Muscle of leg (tissue), 3 donors: ENCODE measurements at regions not wholly inside any gene's neighbourhood (a gene's known extent, or its start where the extent isn't known, plus 50 kb on each side); places are given as distances from the start of the nearest gene placed in this dataset.

ENCODE experiments used
- DNase-seq: peaks from one replicate; pipeline ENCODE4 v3.0.0; 2013
- H3K27ac ChIP-seq: one replicate; pipeline ENCODE4 v1.5.1; 2013; ENCODE audit warnings: mild to moderate bottlenecking, low read length, control low read depth
- H3K27me3 ChIP-seq: one replicate; pipeline ENCODE4 v1.6.1; 2013; ENCODE audit warnings: low read length; ENCODE audit not compliant: control insufficient read depth, insufficient read depth
- H3K36me3 ChIP-seq: one replicate; pipeline ENCODE4 v1.6.1; 2013; ENCODE audit warnings: low read length; ENCODE audit not compliant: control insufficient read depth, insufficient read depth
- H3K4me1 ChIP-seq: one replicate; pipeline ENCODE4 v1.6.1; 2013; ENCODE audit warnings: low read length; ENCODE audit not compliant: control insufficient read depth, insufficient read depth
- H3K4me3 ChIP-seq: one replicate; pipeline ENCODE4 v1.5.1; 2013; ENCODE audit warnings: low read length, control low read depth
- H3K9me3 ChIP-seq: replicated peaks from 2 replicates; pipeline ENCODE4 v1.6.1; 2013; ENCODE audit warnings: low read depth, low read length; ENCODE audit not compliant: control insufficient read depth
- WGBS: methylation state at CpG from one replicate; pipeline ENCODE4 v1.1.5; 2013; ENCODE audit warnings: missing lambda C conversion rate; ENCODE audit not compliant: insufficient coverage; 5-methylcytosine and 5-hydroxymethylcytosine counted together

DNA sequence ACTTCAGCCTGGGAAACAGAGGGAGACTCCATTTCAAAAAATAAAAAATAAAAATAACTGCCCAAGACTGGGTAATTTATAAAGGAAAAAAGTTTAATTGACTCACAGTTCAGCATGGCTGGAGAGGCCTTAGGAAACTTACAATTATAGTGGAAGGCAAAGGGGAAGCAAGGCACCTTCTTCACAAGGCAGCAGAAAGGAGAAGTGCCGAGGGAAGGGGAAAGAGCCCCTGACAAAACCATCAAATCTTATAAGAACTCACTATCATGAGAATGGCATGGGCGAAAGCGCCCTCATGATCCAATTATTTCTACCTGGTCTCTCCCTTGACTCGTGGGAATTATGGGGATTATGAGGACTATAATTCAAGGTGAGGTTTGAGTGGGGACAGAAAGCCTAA, 95.5 kb upstream of the LGSN start:
- H3K27ac ChIP-seq, result no peak overlapping the region
- H3K9me3 ChIP-seq, result no peaks in the 10 kb centered on the region
- no peak for DNase-seq
- H3K36me3 ChIP-seq, result no peaks in the 10 kb centered on the region
- H3K4me1 ChIP-seq, result no peaks in the 10 kb centered on the region
- no CpG with 5 or more reads among the region's 4 CpGs for WGBS
- no peaks in the 10 kb centered on the region for H3K27me3 ChIP-seq
- no peak overlapping the region for H3K4me3 ChIP-seq

DNA sequence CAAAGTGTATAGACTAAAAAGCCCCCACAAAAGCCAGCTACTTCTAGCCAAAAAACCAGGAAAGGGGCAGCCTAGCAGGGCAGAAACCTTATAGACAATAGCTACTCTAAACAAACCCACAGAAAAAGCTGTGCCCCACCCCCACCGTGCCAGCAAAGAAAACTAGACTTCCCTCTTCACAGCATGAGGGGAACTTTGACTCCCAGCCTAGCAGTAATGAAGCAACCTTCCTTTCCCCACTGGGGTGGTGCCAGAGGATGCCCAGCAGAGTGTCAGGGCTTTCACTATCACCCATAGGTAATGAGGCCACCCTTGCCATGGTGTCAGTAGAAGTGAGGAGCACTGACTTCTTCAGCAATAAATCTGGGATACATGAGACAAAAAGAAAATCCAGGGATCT, 99.0 kb upstream of the LGSN start:
- Histone ChIP-seq H3K4me3 (no peak overlapping the region), H3K27ac (no peak overlapping the region), H3K27me3 (no peaks in the 10 kb centered on the region), H3K9me3 (peaks cover 2% of the 10 kb centered on the region), H3K4me1 (no peaks in the 10 kb centered on the region), H3K36me3 (no peaks in the 10 kb centered on the region)
- WGBS, result 100% methylated on average over 1 of the region's 1 CpG
- peak; percentile 3 for DNase-seq

DNA sequence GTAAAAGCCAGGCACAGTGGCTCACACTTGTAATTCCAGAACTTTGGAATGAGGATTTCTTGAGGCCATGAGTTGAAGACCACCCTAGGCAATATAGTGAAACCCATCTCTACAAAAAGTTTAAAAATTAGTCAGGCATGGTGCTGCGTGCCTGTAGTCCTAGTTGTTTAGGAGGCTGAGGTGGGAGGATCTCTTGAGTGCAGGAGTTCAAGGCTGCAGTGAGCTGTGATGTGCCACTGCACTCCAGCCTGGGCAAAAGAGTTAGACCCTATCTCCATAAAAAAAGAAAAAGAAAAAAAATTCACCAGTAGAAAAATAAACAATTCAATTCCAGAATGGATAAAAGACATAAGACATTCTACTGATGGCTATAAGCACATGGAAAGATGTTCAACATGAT, 104.9 kb upstream of the LGSN start:
- WGBS, result no CpG with 5 or more reads among the region's 1 CpG
- Histone ChIP-seq H3K27me3 (no peaks in the 10 kb centered on the region), H3K36me3 (no peaks in the 10 kb centered on the region), H3K9me3 (peaks cover 4% of the 10 kb centered on the region), H3K4me3 (no peak overlapping the region), H3K4me1 (no peaks in the 10 kb centered on the region), H3K27ac (no peak overlapping the region)
- DNase-seq, result no peak

DNA sequence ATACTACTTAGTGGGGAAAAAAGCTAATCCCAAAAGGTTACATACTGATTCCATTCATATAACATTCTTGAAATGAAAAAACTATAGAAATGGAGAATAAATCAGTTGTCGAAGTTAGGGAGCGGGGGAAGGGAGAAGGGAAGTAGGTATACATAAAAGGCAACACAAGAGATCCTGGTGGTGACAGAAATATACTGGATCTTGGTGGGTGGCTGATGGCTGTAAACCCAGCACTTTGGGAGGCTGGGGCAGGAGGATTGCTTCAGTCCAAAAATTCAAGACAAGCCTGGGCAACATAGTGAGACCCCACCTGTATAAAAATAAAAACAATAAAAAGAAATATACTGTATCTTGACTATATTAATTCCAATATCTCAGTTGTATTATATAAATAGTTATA, 105.7 kb upstream of the LGSN start:
- Histone ChIP-seq H3K27ac (no peak overlapping the region), H3K4me1 (no peaks in the 10 kb centered on the region), H3K36me3 (no peaks in the 10 kb centered on the region), H3K27me3 (no peaks in the 10 kb centered on the region), H3K9me3 (peaks cover 2% of the 10 kb centered on the region), H3K4me3 (no peak overlapping the region)
- DNase-seq, result no peak
- 43% methylated on average over 2 of the region's 2 CpGs for WGBS

DNA sequence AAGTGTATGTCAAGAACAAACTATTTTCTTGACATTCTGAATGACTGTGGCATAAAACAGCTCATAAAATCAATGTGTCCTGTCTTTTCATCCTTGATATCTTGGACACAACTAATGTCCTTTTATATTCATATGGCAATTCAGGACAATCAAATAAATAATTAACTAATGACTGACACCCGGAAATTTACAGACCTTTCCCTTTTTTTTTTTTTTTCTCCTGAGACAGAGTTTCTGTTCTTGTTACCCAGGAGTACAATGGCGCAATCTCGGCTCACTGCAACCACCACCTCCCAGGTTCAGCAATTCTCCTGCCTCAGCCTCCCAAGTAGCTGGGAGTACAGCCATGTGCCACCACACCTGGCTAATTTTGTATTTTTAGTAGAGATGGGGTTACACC, 107.1 kb upstream of the LGSN start:
- Histone ChIP-seq H3K4me3 (no peak overlapping the region), H3K27me3 (no peaks in the 10 kb centered on the region), H3K27ac (no peak overlapping the region), H3K9me3 (peaks cover 2% of the 10 kb centered on the region), H3K36me3 (no peaks in the 10 kb centered on the region), H3K4me1 (no peaks in the 10 kb centered on the region)
- WGBS, result 80% methylated on average over 1 of the region's 3 CpGs
- DNase-seq, result no peak

DNA sequence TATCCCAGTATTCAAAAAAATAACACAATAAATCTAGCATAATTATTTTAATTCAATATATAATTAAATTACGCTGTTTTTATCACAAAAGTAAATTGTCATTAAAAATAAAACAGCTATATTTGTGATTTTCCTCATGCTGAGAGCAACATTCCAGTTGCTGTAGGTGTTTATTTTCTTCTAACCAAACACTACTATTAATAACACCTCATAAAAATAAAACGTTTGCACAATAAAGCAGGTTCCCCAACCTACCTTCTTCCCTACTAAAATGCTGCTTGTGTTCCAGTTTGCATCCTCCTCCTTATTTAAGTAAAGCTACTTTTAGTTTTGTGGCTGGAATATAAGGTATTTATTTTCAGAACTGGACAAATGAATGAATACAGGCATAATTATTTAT, 108.2 kb upstream of the LGSN start:
- Histone ChIP-seq H3K4me1 (no peaks in the 10 kb centered on the region), H3K36me3 (no peaks in the 10 kb centered on the region), H3K27me3 (no peaks in the 10 kb centered on the region), H3K9me3 (peaks cover 2% of the 10 kb centered on the region), H3K4me3 (no peak overlapping the region), H3K27ac (no peak overlapping the region)
- no peak for DNase-seq
- no CpG with 5 or more reads among the region's 2 CpGs for WGBS

DNA sequence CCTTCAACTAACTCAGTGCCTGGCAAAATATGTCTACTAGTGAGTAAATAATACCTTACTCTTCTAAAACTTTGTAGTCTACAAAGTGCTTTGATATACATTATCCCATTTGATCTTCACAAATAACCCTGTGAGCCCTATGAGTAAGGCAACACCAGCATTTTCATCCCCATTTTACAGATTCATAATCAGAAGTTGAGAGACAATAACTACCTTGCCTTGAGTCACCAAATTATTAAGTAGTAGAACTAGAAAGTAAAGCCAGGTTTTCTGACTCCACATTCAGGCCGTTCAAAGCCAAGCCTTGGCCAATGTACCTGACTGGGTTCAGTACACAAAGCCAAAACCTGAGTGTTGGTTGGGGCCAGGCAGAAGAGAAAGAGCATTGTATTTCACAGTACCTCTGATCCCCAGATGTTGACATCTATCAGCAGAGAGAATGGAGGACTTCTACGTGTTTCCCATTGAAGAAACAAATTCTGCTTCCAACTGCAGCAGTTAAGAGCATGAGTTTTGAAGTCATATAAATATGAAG, 111.3 kb upstream of the LGSN start:
- Histone ChIP-seq H3K27ac (no peak overlapping the region), H3K27me3 (no peaks in the 10 kb centered on the region), H3K4me1 (no peaks in the 10 kb centered on the region), H3K9me3 (no peaks in the 10 kb centered on the region), H3K36me3 (no peaks in the 10 kb centered on the region), H3K4me3 (no peak overlapping the region)
- no CpG with 5 or more reads among the region's 2 CpGs for WGBS
- DNase-seq, result no peak

DNA sequence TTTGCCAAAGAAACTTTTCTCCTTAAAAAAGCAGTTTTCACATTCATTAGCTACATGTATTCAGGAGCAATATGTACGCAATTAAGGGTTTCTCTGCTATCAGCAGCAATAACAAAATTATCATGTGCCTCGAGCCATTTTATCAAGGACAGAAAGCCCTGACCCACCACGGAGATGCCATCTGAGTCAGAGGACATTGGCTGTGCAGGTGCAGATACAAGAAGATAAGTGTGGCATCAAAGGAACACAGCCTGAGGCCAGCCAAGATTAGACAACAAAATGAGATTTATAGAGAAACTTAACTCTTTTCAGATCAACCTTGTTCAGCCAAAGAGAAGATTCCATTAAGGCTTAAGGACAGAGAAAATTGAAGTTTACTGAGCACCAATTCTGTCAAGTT, 115.2 kb upstream of the LGSN start:
- WGBS, result 33% methylated on average over 1 of the region's 3 CpGs
- DNase-seq, result no peak
- H3K27me3 ChIP-seq, result no peaks in the 10 kb centered on the region

DNA sequence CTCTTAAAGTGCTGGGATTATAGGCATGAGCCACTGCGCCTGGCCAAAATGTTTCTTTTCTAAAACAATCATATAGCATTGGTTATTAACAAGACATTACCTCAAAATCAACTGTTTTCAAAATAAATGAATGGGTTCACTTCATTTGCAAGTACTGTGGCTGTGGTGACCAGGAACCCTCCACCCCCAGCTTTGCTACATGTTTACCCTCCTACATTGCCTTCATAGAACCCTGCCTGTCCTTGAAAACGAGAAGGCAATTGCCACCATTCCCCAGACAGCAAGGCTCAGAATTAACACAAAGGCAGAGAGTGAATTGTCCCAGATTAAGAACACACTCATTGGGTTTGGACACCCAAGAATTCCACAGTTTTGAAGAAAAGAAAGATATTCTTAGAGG, 116.6 kb upstream of the LGSN start:
- no peaks in the 10 kb centered on the region for H3K36me3 ChIP-seq
- DNase-seq, result no peak
- no peaks in the 10 kb centered on the region for H3K4me1 ChIP-seq
- no peaks in the 10 kb centered on the region for H3K9me3 ChIP-seq
- H3K27me3 ChIP-seq, result no peaks in the 10 kb centered on the region
- no CpG with 5 or more reads among the region's 2 CpGs for WGBS
- no peak overlapping the region for H3K4me3 ChIP-seq
- no peak overlapping the region for H3K27ac ChIP-seq

More for the DNA sequence above, 115.2 kb upstream of the LGSN start:
- H3K9me3 ChIP-seq, result no peaks in the 10 kb centered on the region
- H3K27ac ChIP-seq, result no peak overlapping the region
- H3K36me3 ChIP-seq, result no peaks in the 10 kb centered on the region
- H3K4me1 ChIP-seq, result no peaks in the 10 kb centered on the region
- H3K4me3 ChIP-seq, result no peak overlapping the region

DNA sequence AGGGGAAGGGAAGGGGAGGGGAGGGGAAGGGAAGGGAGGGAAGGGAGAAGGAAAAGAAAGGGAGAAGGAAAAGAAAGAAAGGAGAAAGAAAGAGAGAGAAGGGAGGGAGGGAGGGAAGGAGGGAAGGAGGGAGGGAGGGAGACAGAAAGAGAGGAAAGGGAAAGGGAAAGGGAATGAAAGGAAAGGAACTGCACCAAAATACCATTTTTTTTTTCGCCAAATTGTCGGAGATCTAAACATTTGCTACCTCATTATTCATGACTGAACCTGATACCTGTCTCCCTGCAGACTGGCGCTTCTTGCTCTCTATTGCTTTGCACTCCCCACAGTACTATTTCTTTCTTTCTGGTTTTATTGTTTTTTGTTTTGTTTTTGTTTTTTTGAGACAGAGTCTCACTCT, 117.3 kb upstream of the LGSN start:
- Histone ChIP-seq H3K9me3 (peaks cover under 1% of the 10 kb centered on the region), H3K36me3 (no peaks in the 10 kb centered on the region), H3K4me3 (no peak overlapping the region), H3K27me3 (no peaks in the 10 kb centered on the region), H3K27ac (no peak overlapping the region), H3K4me1 (no peaks in the 10 kb centered on the region)
- no CpG with 5 or more reads among the region's 3 CpGs for WGBS
- no peak for DNase-seq

DNA sequence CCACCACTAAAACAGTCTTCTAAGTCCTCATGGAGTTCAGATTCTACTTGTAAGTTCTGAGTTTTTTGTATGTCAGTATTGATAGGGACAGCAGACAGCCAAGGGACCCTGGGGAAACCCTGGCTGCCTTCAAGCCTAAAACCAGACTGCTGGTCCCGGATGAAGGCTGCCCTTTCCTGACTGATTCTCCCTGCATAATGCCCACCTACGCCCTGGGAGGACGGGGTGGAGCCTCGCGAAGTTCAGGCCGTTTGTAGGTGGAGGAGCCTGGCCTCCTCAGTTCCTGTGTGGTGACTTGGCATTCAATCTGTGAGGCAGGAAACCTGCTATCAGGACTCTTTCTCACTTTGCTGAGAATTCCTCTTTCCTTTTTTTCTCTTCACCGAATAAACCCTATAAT, 120.3 kb upstream of the LGSN start:
- no peak overlapping the region for H3K4me3 ChIP-seq
- H3K4me1 ChIP-seq, result no peaks in the 10 kb centered on the region
- no peak for DNase-seq
- H3K9me3 ChIP-seq, result peaks cover 6% of the 10 kb centered on the region
- no peaks in the 10 kb centered on the region for H3K36me3 ChIP-seq
- H3K27me3 ChIP-seq, result no peaks in the 10 kb centered on the region
- no peak overlapping the region for H3K27ac ChIP-seq
- 73% methylated on average over 1 of the region's 7 CpGs for WGBS
